ENCODE measurements at regions not wholly inside any gene's neighbourhood (a gene's known extent, or its start where the extent isn't known, plus 50 kb on each side); places are given as distances from the start of the nearest gene placed in this dataset.

- no peak for TF ChIP-seq EZH2 (IDR thresholded peaks at IDR 0.05; ENCODE audit: insufficient read depth, low read length)
- TF ChIP-seq, protein P1, sequence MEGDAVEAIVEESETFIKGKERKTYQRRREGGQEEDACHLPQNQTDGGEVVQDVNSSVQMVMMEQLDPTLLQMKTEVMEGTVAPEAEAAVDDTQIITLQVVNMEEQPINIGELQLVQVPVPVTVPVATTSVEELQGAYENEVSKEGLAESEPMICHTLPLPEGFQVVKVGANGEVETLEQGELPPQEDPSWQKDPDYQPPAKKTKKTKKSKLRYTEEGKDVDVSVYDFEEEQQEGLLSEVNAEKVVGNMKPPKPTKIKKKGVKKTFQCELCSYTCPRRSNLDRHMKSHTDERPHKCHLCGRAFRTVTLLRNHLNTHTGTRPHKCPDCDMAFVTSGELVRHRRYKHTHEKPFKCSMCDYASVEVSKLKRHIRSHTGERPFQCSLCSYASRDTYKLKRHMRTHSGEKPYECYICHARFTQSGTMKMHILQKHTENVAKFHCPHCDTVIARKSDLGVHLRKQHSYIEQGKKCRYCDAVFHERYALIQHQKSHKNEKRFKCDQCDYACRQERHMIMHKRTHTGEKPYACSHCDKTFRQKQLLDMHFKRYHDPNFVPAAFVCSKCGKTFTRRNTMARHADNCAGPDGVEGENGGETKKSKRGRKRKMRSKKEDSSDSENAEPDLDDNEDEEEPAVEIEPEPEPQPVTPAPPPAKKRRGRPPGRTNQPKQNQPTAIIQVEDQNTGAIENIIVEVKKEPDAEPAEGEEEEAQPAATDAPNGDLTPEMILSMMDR (IDR thresholded peaks at IDR 0.05; ENCODE audit: insufficient read depth, low read depth, low read length), result no peak
Observed at GRCh38 chr4:96162636-96163035, 322.7 kb downstream of the PDHA2 start.
